GM12878 (cell line): ENCODE measurements at regions not wholly inside any gene's neighbourhood (a gene's known extent, or its start where the extent isn't known, plus 50 kb on each side); places are given as distances from the start of the nearest gene placed in this dataset.

Source experiments
- BHLHE40 ChIP-seq, 2 experiments: fragments of 450-650 bp in 1 of 2; IDR thresholded peaks; 2 replicates each; pipeline ENCODE4 v1.6.1; 2011 to 2017; ENCODE audit warnings: low read depth in 2 of 2, borderline replicate concordance in 1 of 2, improper control_type of control experiment in 1 of 2, low read length in 1 of 2, mild to moderate bottlenecking in 1 of 2
- CREM ChIP-seq: IDR thresholded peaks from 2 replicates; pipeline ENCODE4 v1.6.1; 2014; ENCODE audit warnings: antibody characterized with exemption, low read depth
- EZH2 ChIP-seq: IDR thresholded peaks from 2 replicates; pipeline ENCODE4 v1.6.1; 2012; ENCODE audit warnings: low read depth, mild to moderate bottlenecking, control low read depth, inconsistent platforms, low read length, borderline replicate concordance; ENCODE audit not compliant: control insufficient read depth
- POLR2A ChIP-seq: IDR thresholded peaks from 2 replicates; pipeline ENCODE4 v1.6.1; 2011; ENCODE audit warnings: low read depth, mild to moderate bottlenecking, low read length
- TF ChIP-seq, protein P1 (sequence below), 3 experiments: IDR thresholded peaks in 2 of 3; conservative IDR thresholded peaks in 1 of 3; 2 replicates each; pipeline ENCODE4 v1.5.1; 2011; ENCODE audit warnings: low read depth in 3 of 3, low read length in 3 of 3, mild to moderate bottlenecking in 3 of 3, control low read depth in 2 of 3, moderate library complexity in 2 of 3, inconsistent platforms in 1 of 3, mixed read lengths in 1 of 3; ENCODE audit not compliant: control insufficient read depth in 2 of 3, insufficient read depth in 1 of 3; ENCODE audit errors: extremely low read depth in 1 of 3

DNA sequence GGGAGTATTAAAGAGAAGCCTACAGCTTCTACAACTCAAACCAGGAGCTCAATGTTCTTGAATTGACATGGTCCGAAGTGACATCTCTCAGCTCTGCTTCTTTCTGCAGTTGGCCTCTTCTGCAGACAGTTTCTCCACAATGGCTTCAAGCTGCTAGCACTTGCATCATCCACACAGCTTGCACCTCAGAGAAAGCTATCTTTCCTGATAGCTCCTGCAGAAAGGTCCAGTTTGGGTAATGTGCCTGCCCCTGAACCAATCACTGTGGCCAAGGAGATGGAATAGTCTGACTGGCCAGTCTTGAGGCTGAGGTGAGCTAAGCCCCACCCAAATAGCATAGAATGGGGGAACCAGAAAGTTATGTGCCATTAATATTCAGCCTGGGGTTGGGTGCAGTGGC is 95.8 kb upstream of the ABCA1 start:
- no peak for TF ChIP-seq BHLHE40 (IDR thresholded peaks at IDR 0.05; ENCODE audit: borderline replicate concordance in 1 of 2, low read depth in 2 of 2, low read length in 1 of 2)
- no peak for TF ChIP-seq CREM
- TF ChIP-seq EZH2: no peak
- TF ChIP-seq, protein P1, sequence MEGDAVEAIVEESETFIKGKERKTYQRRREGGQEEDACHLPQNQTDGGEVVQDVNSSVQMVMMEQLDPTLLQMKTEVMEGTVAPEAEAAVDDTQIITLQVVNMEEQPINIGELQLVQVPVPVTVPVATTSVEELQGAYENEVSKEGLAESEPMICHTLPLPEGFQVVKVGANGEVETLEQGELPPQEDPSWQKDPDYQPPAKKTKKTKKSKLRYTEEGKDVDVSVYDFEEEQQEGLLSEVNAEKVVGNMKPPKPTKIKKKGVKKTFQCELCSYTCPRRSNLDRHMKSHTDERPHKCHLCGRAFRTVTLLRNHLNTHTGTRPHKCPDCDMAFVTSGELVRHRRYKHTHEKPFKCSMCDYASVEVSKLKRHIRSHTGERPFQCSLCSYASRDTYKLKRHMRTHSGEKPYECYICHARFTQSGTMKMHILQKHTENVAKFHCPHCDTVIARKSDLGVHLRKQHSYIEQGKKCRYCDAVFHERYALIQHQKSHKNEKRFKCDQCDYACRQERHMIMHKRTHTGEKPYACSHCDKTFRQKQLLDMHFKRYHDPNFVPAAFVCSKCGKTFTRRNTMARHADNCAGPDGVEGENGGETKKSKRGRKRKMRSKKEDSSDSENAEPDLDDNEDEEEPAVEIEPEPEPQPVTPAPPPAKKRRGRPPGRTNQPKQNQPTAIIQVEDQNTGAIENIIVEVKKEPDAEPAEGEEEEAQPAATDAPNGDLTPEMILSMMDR (IDR thresholded peaks at IDR 0.05 in 2 of 3, conservative IDR thresholded peaks at IDR 0.05 in 1 of 3; ENCODE audit: control insufficient read depth in 2 of 3, extremely low read depth in 1 of 3, insufficient read depth in 1 of 3, low read depth in 3 of 3, low read length in 3 of 3): no peak
- no peak for TF ChIP-seq POLR2A
